ENCODE measurements at regions not wholly inside any gene's neighbourhood (a gene's known extent, or its start where the extent isn't known, plus 50 kb on each side); places are given as distances from the start of the nearest gene placed in this dataset.

DNA sequence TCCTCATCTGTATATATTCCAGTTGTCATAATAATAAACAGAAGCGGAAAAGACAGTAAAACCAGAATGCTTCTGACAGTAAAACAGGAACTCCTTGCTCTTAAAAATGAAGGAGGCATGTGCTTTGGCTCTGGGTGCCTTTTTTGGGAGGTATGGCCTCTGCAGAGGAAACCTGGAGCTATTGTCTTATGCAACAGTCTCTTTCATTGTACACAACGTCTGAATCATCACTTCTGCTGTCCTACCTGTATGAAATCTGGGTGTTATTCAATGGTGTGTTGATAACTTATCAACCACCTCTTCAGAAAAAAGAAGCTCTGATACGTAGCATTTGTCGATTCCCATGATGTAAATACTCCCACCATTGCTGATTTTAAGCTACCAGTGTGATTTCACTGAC, 64.8 kb downstream of the CDCA7 start:
- no peak for DNase-seq (ENCODE audit: low read depth in 2 of 3, low spot score in 1 of 3)

DNA sequence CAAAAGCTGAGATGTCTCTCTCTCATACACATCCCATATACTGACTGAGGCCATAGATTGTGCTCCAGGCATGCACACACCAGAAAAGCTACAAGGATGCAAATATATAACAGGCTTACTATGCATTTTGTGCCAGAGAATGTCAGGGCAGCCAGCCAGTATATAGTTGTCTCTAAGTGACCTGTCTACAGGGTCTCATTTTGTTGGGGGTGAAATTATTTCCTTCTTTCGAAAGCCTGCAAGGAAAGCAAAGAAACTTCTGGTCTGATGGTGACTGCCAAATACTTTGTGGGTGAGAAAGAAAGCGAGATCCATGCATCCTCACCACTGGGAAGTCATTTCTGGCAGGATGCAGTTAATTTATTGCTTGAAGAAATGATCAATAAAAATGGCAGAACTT, 70.2 kb downstream of the CDCA7 start:
- DNase-seq (ENCODE audit: low read depth in 2 of 3, low spot score in 1 of 3): no peak

- DNase-seq (ENCODE audit: low read depth in 2 of 3, low spot score in 1 of 3): no peak
Measured at GRCh38 chr2:173427887-173428668, 73.4 kb downstream of the CDCA7 start.

DNA sequence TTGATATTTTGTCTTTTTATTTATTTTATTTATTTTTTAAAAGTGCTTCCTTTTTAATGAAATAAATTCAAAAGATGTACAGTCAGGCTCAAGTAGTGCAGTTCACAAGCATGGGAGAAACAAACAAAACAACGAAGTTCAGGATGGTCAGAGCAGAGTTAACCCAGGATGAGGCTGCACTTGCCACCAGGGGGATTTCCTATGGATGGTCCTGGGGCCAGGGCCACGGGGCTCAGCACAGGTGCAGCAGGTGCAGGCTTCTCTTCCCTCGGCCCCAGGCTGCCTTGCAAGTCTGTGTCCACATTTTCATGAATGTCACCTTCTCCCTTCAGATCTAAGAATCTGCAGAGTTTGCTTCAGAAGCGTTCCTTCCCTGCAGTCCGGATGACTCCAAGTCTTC, 76.5 kb downstream of the CDCA7 start:
- no peak for DNase-seq (ENCODE audit: low read depth in 2 of 3, low spot score in 1 of 3)

GRCh38 chr2:173432049-173432754, 77.5 kb downstream of the CDCA7 start:
- no peak for DNase-seq (ENCODE audit: low read depth in 2 of 3, low spot score in 1 of 3)

GRCh38 chr2:173434762-173435569, 80.3 kb downstream of the CDCA7 start:
- no peak for DNase-seq (ENCODE audit: low read depth in 2 of 3, low spot score in 1 of 3)

DNA sequence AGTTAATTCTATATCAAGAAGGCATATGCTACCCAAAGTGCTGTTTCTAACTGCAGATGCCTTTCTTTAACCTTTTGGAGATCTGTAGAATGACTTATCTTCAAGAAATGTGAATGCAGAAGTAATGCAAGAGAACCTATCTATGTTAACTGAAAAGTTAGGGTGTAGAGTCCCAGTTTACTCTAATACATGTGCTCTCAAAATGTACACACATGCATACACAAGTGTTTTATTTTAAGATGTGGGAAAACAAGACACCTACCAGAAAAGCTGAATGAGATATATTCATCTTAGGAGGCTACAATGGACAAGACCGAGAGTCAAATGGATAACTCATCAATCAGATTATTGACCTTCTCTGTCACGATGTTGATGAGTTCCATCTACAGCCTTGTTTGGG, 80.9 kb downstream of the CDCA7 start:
- DNase-seq (ENCODE audit: low read depth in 2 of 3, low spot score in 1 of 3): no peak

- DNase-seq (ENCODE audit: low read depth in 2 of 3, low spot score in 1 of 3): no peak
Measured at GRCh38 chr2:173436088-173436487, 81.4 kb downstream of the CDCA7 start.

DNA sequence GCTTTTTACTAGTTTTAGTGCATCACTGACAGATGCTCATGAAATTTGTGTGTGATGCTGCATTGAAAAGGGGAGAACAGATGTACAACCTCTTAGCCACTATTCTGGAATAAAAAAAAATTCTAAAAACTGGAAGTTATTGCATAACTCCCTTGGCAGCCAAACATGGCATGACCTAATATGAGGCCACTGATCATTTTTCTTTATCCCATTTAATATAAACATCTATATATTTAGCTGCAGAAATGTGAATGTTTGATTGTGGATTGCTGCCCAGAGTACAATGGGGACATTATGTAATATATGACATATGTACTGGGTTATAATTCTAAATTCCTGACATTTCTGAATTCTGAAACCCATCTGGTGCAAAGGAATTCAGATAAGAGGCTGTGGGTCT, 86.5 kb downstream of the CDCA7 start:
- DNase-seq (ENCODE audit: low read depth in 2 of 3, low spot score in 1 of 3): no peak

- no peak for DNase-seq (ENCODE audit: low read depth in 2 of 3, low spot score in 1 of 3)
Measured at GRCh38 chr2:173442542-173442941, 87.9 kb downstream of the CDCA7 start.

- DNase-seq (ENCODE audit: low read depth in 2 of 3, low spot score in 1 of 3): no peak
Measured at GRCh38 chr2:173446722-173447121, 92.0 kb downstream of the CDCA7 start.

DNA sequence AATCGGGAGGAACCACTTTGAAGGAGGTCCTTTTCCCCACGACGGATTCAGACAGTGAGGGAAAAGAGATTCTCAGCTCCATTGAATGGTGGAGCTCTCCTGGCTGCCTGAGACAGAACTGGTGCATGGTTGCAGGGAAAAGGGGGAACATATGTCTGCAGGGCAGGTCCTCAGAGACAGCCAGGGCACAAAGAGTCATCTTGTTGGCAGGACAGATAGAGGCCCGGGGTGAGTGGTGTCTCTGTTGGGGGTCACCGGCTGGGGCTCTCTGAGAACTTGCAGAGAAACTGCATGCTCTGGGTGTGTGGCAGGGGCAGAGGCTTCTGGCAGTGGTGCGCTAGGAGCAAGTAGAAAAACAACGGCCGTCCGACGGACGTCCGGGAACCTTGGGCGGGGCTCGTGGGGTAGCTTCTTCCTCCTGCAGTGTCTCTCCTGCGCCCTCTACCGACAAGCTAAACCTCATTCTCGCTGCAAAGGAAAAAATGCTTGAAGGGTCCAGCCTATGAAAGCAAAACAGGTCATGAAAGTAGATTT, 94.3 kb downstream of the CDCA7 start:
- peak; percentile 41 to 52 (median 50) for DNase-seq (ENCODE audit: low read depth in 2 of 3, low spot score in 1 of 3)

- no peak for DNase-seq (ENCODE audit: low read depth in 2 of 3, low spot score in 1 of 3)
Measured at GRCh38 chr2:173451118-173451517, 96.4 kb downstream of the CDCA7 start.

- no peak for DNase-seq (ENCODE audit: low read depth in 2 of 3, low spot score in 1 of 3)
Measured at GRCh38 chr2:173451941-173452340, 97.3 kb downstream of the CDCA7 start.

GRCh38 chr2:173452416-173452815, 97.7 kb downstream of the CDCA7 start:
- no peak for DNase-seq (ENCODE audit: low read depth in 2 of 3, low spot score in 1 of 3)

DNA sequence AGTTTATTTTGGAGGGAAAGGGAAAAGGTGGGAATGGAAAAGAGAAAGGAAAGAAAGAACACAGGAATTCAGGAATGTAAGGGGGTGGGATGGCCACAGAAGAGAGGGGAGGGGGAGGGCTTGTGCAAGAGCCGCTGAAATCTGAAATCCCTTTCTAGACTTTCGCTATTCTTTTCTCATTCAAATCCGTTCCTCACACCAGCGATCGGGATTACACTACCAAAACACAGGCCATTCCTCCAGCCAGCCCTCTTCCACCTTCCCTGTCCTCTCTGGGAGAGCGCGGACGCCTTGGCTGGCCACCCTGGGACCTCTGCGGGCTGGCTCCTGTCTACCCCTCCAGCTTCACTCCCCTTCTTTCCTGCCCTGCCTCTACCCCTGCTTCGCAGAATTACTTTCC, 102.3 kb downstream of the CDCA7 start:
- DNase-seq (ENCODE audit: low read depth in 2 of 3, low spot score in 1 of 3): no peak

DNA sequence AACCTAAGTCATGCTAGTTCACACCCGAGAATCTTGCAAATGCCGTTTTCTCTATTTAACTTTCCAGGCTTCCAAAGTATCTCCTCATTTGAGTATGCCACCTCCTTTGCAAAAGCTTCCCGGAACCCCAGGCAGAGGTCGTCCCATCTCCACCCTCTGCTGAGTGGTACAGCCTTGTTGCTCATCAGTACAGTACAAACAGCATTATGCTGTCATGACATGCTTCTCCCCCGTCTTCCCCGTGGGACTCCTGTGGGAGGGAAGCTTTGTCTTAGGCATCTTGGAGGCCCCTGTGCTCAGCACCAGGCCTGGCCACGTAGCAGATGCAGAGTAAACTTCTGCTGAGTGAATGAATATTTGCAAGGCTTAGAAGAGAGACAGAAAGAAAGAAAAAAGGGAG, 102.7 kb downstream of the CDCA7 start:
- DNase-seq (ENCODE audit: low read depth in 2 of 3, low spot score in 1 of 3): no peak

DNA sequence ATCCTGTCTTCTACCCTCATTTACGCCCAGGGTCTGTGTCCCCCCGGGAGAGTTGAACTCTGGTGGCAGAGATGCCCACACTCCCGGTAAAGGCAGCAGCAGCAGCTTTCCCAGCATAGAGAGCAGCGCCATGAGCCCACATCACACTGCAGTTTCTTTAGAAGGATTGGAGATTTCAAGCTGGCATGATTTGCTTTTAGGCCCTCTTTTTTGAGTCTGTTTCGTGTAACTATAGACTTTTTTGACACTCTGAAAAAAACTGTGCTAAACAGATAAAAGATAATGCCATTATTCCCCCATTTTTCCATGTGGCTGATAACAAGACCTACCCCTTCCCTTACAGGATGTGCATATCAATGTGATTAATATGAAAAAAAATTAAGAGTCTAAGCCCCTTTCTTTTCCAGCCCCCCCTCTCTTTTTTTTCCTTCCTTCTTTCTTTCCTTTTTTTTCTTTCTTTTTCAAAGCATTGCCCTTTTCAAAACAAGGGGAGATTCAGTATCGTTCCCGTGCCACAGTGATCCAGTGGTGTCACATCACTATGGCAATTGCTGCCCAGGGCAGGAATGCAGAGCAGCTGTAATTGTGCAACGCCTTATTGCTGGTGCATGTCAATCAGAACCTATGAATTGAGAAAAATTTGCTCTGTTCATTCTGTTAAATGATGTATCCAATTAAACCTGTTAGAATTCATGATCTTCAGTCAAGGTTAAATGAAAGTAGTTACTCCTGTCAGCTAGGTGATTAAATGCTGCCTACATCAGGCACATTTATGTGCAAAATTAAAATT, 104.5 kb downstream of the CDCA7 start:
- no peak for DNase-seq (ENCODE audit: low read depth in 2 of 3, low spot score in 1 of 3)

- no peak for DNase-seq (ENCODE audit: low read depth in 2 of 3, low spot score in 1 of 3)
Measured at GRCh38 chr2:173462892-173463840, 108.5 kb downstream of the CDCA7 start.

DNA sequence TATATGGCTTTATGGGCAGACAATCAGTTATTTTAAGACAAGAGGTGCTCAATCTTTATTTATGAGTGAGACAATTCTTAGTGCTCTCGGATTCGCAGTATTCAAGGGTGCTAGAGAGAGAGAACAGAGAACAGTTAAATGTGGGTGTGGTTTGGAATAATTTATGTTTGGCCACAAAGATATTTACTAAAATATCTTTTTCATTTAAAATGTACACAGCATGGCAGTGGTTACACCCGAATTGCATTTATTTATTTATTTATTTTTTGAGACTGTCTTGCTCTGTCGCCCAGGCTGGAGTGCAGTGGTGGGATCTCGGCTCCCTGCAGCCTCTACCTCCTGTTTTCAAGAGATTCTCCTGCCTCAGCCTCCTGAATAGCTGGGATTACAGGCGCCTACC, 109.2 kb downstream of the CDCA7 start:
- no peak for DNase-seq (ENCODE audit: low read depth in 2 of 3, low spot score in 1 of 3)

Data from stimulated activated CD4-positive, alpha-beta T cell treated with anti-CD3 and anti-CD28 coated beads, Interleukin-12 subunit alpha, Interleukin-12 subunit beta, amount 100 ng/mL, for 48 hours (primary cell).